ENCODE measurements at regions not wholly inside any gene's neighbourhood (a gene's known extent, or its start where the extent isn't known, plus 50 kb on each side); places are given as distances from the start of the nearest gene placed in this dataset.

DNA sequence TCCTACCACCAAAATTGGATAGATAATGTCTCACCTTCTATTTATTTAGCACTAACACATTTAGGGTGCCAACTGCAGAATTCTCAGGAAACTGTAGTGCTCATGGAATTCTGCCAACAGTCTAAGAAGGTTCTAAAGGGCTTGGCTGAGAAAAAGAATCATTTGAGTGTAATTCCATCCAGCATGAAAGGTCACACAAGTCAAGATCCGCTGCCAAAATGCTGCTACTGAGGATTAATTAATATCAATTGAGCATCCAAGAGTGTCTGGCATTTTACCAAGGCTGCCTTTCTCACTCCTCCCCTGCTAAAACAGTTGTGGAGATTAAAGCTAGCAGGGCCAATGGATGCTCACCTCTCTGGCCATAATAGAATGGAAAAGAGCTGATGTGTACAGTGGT lies 112.7 kb downstream of the FHL5 start:
- intact Hi-C loops (cut with micrococcal nuclease) (no loop called here), dilution Hi-C loops (cut with MboI; ENCODE audit: extremely low pct_ligation_motif_present, low sequenced_read_pairs) (no loop called here)
- Histone ChIP-seq H3K27me3 (ENCODE audit: control insufficient read depth in 2 of 2, insufficient read depth in 2 of 2, low read length in 2 of 2) (no peaks in the 10 kb centered on the region), H3K4me2 (ENCODE audit: insufficient read depth, low read length) (no peak overlapping the region), H3K36me3 (ENCODE audit: control insufficient read depth in 2 of 2, extremely low read depth in 1 of 2, insufficient read depth in 2 of 2, low read length in 2 of 2) (no peaks in the 10 kb centered on the region), H3K27ac (ENCODE audit: insufficient read depth, low read depth, low read length) (no peak overlapping the region), H3K79me2 (ENCODE audit: control insufficient read depth, insufficient read depth, low read length) (no peaks in the 10 kb centered on the region), H3K9me1 (replicated peaks; ENCODE audit: control insufficient read depth, extremely low read depth, insufficient read depth, low read length) (no peaks in the 10 kb centered on the region), H4K20me1 (replicated peaks; ENCODE audit: control insufficient read depth, extremely low read depth, insufficient read depth, low read length) (no peaks in the 10 kb centered on the region), H3K9ac (replicated peaks; ENCODE audit: extremely low read depth, insufficient read depth, low read length) (no peak overlapping the region), H2AFZ (ENCODE audit: low read depth, low read length) (no peak overlapping the region), H3K4me3 (replicated peaks in 1 of 3; ENCODE audit: insufficient read depth in 1 of 3, low read depth in 1 of 3, low read length in 3 of 3) (no peak overlapping the region), H3K9me3 (replicated peaks; ENCODE audit: control insufficient read depth, insufficient read depth, low read length) (no peaks in the 10 kb centered on the region), H3K4me1 (ENCODE audit: control insufficient read depth, extremely low read depth, insufficient read depth, low read length) (no peaks in the 10 kb centered on the region)
- BruUV-seq (replicated peaks): no TSS peak
- CTCF ChIA-PET: no interaction called here
- TF ChIP-seq EZH2 (IDR thresholded peaks at IDR 0.05; ENCODE audit: borderline replicate concordance, low read depth, low read length, severe bottlenecking): no peak
- no peak for TF ChIP-seq JUN (IDR thresholded peaks at IDR 0.05; ENCODE audit: borderline replicate concordance, insufficient read depth, insufficient read length, low read depth)
- TF ChIP-seq FOS (IDR thresholded peaks at IDR 0.05; ENCODE audit: borderline replicate concordance, insufficient read depth, low read length): no peak
- TF ChIP-seq, protein P1, sequence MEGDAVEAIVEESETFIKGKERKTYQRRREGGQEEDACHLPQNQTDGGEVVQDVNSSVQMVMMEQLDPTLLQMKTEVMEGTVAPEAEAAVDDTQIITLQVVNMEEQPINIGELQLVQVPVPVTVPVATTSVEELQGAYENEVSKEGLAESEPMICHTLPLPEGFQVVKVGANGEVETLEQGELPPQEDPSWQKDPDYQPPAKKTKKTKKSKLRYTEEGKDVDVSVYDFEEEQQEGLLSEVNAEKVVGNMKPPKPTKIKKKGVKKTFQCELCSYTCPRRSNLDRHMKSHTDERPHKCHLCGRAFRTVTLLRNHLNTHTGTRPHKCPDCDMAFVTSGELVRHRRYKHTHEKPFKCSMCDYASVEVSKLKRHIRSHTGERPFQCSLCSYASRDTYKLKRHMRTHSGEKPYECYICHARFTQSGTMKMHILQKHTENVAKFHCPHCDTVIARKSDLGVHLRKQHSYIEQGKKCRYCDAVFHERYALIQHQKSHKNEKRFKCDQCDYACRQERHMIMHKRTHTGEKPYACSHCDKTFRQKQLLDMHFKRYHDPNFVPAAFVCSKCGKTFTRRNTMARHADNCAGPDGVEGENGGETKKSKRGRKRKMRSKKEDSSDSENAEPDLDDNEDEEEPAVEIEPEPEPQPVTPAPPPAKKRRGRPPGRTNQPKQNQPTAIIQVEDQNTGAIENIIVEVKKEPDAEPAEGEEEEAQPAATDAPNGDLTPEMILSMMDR (IDR thresholded peaks at IDR 0.05; ENCODE audit: extremely low read depth in 1 of 2, insufficient read depth in 1 of 2, low read depth in 1 of 2, low read length in 2 of 2): no peak
- no peak for TF ChIP-seq POLR2A (IDR thresholded peaks at IDR 0.05; ENCODE audit: low read depth, low read length)
- TF ChIP-seq POLR2AphosphoS5 (IDR thresholded peaks at IDR 0.05; ENCODE audit: insufficient read depth, low read depth, low read length): no peak
- TF ChIP-seq, protein P2, sequence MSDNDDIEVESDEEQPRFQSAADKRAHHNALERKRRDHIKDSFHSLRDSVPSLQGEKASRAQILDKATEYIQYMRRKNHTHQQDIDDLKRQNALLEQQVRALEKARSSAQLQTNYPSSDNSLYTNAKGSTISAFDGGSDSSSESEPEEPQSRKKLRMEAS (IDR thresholded peaks at IDR 0.05; ENCODE audit: insufficient read depth, insufficient read length): no peak
- no peak for TF ChIP-seq GATA2 (IDR thresholded peaks at IDR 0.05; ENCODE audit: insufficient read depth, insufficient read length, low read depth, low read length)
- TF ChIP-seq MYC (IDR thresholded peaks at IDR 0.05; ENCODE audit: low read depth, low read length): no peak
- FAIRE-seq (no peak), DNase-seq (ENCODE audit: low read depth, low spot score) (no peak)
- POLR2A ChIA-PET: no interaction called here

Measured in endothelial cell of umbilical vein (primary cell).